Activated CD4-positive, CD25-positive, alpha-beta regulatory T cell treated with anti-CD3 and anti-CD28 coated beads, Interleukin-2, amount 50 U/mL, for 72 hours (primary cell): ENCODE measurements at regions not wholly inside any gene's neighbourhood (a gene's known extent, or its start where the extent isn't known, plus 50 kb on each side); places are given as distances from the start of the nearest gene placed in this dataset.
"Not testable (repeated sequence)": the region's sequence is repeated elsewhere in the genome, so short reads cannot be mapped to it uniquely, and the experiment has no call there.

Experiments
- DNase-seq: peaks from one replicate; pipeline ENCODE4 v3.0.0; 2021

- DNase-seq = no peak
Observed at GRCh38 chr12:65694130-65694529, 130.2 kb upstream of the HMGA2 start.

- DNase-seq = no peak
Observed at GRCh38 chr12:65695113-65695865, 129.0 kb upstream of the HMGA2 start.

- DNase-seq = no peak
Observed at GRCh38 chr12:65696227-65696626, 128.1 kb upstream of the HMGA2 start.

GRCh38 chr12:65699251-65699650 lies 125.0 kb upstream of the HMGA2 start:
- no peak for DNase-seq

GRCh38 chr12:65703176-65703575 lies 121.1 kb upstream of the HMGA2 start:
- DNase-seq = no peak

- no peak for DNase-seq
Observed at GRCh38 chr12:65705380-65705876, 118.9 kb upstream of the HMGA2 start.

GRCh38 chr12:65707051-65707450 lies 117.2 kb upstream of the HMGA2 start:
- no peak for DNase-seq

GRCh38 chr12:65712260-65713004 lies 111.9 kb upstream of the HMGA2 start:
- DNase-seq = no peak

- DNase-seq = no peak
Observed at GRCh38 chr12:65715961-65716360, 108.3 kb upstream of the HMGA2 start.

GRCh38 chr12:65720136-65721130 lies 103.8 kb upstream of the HMGA2 start:
- DNase-seq = no peak

GRCh38 chr12:65721541-65722190 lies 102.6 kb upstream of the HMGA2 start:
- DNase-seq = no peak

- no peak for DNase-seq
Observed at GRCh38 chr12:65725376-65725775, 98.9 kb upstream of the HMGA2 start.

GRCh38 chr12:65728455-65728847 lies 95.8 kb upstream of the HMGA2 start:
- DNase-seq = no peak

GRCh38 chr12:65728848-65729793 lies 95.2 kb upstream of the HMGA2 start:
- DNase-seq = no peak

GRCh38 chr12:65731771-65732170 lies 92.5 kb upstream of the HMGA2 start:
- DNase-seq = no peak

GRCh38 chr12:65733643-65734042 lies 90.6 kb upstream of the HMGA2 start:
- DNase-seq = not testable (repeated sequence)

GRCh38 chr12:65734226-65734625 lies 90.1 kb upstream of the HMGA2 start:
- no peak for DNase-seq

- DNase-seq = no peak
Observed at GRCh38 chr12:65739606-65740005, 84.7 kb upstream of the HMGA2 start.

GRCh38 chr12:65740506-65740872 lies 83.8 kb upstream of the HMGA2 start:
- DNase-seq = no peak

GRCh38 chr12:65740873-65741600 lies 83.2 kb upstream of the HMGA2 start:
- peak; percentile 60 for DNase-seq

GRCh38 chr12:65741656-65742017 lies 82.6 kb upstream of the HMGA2 start:
- DNase-seq = no peak
